HL-60/S4 treated with retinoic acid at 250 ng/mL for 4 days and 3 days (cell line): ENCODE measurements at regions not wholly inside any gene's neighbourhood (a gene's known extent, or its start where the extent isn't known, plus 50 kb on each side); places are given as distances from the start of the nearest gene placed in this dataset.

Experiments
- in situ Hi-C: fragments of 300-500 bp; cut with MboI; formaldehyde crosslinking; loops from 2 replicates; pipeline ENCODE4 v1.7.0; 2022; ENCODE audit warnings: low sequenced_read_pairs

DNA sequence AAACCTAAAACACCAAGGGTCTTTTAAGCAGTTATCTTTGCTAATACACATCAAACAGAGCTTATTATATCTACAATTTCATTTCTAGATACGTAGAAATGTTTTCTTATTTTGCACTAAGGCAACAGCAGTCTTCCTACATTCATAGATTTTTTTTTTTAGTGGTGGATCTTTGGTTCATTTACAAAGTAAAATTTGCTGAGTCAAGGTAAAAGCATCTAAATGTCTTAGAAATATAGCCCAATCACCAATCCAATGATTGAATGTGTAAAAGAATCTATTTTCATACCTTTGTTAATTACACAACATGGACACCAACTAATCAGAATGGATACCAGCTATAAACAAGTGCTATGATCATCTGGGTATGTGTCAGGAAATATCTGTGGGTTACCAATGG is 272.2 kb upstream of the TMPO start:
- in situ Hi-C loops: no loop called here

DNA sequence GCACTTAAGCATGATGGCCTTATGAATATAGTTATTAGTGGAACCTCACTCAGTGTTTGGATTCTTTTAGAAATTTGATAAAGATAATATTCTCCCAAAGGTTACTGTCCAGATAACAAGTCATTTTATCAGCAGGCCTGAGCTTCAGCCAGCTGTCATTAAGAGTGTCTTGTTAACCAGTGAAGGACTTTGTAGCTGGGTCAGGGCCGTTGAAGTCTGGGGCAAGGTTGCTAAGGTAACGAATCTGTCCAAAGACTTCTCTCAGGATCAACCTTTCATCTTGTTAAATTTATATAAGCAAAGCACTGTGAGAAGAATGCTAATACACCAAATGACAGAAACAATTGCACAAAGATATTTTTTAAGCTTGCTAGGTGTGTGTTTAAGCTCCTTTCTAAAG is 271.3 kb upstream of the TMPO start:
- in situ Hi-C loops: no loop called here

DNA sequence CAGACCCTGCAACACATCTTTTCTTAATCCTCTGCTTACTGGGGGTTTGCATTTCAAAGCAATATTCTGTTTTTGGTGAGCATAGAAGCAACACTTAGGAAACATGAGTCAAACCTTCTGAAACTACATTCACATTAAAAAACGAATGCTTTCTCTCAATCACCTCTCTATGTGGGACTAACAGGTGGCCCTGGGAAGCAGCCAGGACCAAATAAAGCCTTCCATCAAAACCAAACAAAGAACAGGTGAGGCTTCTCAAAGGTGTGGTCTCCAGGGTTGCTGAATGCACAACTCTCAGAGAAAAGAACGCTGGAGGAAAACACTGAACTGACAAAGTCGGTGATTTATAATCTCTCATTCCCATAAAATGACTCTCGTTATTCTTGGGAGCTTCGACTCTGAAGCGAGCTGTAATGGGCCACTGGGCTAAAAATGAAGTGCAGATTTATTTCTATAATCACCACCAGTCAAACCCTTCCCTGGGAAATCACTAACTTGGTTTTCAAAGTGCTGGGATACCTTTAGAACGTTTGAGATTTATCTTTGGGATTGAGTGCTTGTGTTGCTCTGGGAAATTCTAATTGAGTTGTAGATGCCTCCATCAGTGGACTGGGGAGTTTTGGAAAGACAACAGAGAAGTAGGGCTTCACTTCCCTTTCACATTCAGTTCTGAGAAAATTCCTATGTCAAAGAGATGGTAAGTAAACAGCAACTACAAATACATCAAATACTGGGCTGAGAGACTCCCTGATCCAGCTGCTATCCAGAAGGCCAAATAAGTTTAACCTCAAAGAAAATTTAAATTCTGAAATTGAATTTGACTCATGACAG is 262.0 kb upstream of the TMPO start:
- in situ Hi-C loops: no loop called here

DNA sequence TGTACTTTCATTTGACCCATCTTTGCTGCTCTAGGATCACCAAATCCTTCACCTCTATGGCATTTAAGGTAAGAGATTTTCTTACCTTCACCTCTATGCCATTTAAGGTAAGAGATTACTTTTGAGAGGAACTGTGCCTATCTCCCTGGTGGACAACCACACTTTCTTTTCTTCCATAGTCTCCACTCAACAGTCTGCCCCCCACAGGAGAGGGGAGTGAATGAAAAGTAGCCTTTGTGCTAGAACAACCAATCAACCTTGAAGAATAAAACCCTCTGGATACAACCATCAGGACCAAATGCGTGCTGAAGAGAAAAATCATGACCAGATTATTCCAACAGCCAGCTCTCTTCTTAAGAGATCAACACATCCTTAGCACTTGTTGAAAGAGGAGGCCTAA is 258.6 kb upstream of the TMPO start:
- in situ Hi-C loops: no loop called here

DNA sequence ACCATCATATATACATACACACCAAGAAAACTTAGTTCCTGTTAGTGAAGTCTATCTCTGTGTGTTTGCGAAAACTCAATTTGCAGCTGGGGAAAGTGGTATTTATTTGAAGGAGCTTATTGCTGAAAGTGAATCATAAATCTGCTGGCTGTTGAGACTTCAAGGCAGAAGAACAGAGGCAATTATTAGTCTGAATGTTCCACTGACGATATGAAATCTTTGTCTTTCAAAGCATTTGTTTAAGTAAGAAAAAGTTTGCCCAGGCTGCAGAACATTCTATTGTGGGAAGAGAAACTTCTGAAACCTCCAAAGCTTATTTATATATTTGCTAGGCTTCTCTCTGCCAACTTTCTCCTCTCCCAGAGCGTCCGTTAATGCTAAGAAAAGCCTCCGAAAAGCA is 255.7 kb upstream of the TMPO start:
- in situ Hi-C loops: no loop called here

- in situ Hi-C loops: no loop called here
Observed at GRCh38 chr12:98260276-98260675, 255.1 kb upstream of the TMPO start.

DNA sequence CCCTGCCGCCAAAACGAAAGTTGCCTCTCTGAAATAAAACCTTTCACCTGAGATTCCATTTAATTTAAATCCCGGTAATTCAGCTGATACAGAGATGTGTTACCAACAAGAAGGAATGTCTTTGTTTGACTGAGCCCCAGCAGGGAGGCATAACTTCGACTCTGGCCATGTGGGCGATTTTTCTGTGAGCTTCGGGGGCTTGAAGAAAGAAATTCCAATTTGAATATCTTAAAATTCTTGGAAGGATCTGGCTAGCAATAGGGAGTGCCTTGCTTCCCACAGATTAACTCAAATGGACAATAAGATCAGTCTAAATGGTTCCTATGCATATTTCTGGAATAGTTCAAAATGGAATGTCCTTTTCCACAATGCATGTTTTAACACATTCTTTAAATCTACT is 252.5 kb upstream of the TMPO start:
- in situ Hi-C loops: no loop called here

DNA sequence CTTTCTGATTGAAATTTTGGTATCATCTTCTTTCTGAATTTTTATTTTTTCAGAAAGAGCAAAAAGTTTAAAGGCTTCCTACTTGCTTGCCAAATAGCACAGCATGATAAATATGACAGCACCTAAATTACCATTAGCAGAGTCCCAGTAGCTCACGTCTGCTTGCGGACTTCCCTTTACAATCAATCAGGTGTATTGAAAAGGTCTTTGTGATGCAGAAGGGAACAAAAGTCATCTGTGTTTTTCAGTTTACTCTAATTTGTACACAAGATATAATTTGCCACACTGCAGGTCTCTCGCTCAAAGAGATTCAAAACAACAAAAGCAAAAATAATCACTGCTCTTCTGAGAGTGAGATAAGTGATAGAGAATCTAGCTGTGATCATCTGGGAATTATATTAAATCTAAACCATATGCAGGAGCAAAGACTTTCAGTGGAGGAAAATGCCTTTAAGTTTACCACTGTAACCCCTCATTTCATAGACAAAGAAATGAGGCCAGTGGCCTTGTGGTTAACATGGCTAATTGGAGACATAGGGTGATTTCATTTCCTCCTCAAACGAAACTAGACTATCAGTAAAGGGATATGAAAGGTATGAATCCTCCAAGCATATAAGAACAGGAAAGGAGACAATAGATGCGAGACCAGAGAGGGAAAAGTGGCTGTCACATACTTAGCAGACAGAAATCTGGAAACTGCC is 240.8 kb upstream of the TMPO start:
- in situ Hi-C loops: no loop called here

DNA sequence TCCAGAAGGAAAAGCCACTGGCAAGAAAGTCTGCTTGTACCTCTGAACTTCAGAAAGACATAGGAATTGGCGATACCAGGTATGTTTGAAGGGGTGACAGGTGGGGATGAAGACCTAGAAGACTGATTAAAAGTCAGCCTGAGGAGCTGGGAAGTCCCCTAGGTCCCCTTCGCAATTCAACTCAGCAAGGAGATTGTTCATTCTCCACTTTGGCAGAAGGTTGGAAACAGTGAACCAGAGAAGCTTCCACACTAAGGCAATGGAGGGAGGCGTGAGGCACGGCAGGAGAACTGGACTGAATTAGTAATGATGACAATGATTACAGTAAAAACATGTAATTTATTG is 240.3 kb upstream of the TMPO start:
- in situ Hi-C loops: no loop called here

- in situ Hi-C loops: no loop called here
Observed at GRCh38 chr12:98280152-98280551, 235.2 kb upstream of the TMPO start.

GRCh38 chr12:98280621-98281020 is 234.8 kb upstream of the TMPO start:
- in situ Hi-C loops: no loop called here

- in situ Hi-C loops: no loop called here
Observed at GRCh38 chr12:98291828-98292227, 223.6 kb upstream of the TMPO start.

DNA sequence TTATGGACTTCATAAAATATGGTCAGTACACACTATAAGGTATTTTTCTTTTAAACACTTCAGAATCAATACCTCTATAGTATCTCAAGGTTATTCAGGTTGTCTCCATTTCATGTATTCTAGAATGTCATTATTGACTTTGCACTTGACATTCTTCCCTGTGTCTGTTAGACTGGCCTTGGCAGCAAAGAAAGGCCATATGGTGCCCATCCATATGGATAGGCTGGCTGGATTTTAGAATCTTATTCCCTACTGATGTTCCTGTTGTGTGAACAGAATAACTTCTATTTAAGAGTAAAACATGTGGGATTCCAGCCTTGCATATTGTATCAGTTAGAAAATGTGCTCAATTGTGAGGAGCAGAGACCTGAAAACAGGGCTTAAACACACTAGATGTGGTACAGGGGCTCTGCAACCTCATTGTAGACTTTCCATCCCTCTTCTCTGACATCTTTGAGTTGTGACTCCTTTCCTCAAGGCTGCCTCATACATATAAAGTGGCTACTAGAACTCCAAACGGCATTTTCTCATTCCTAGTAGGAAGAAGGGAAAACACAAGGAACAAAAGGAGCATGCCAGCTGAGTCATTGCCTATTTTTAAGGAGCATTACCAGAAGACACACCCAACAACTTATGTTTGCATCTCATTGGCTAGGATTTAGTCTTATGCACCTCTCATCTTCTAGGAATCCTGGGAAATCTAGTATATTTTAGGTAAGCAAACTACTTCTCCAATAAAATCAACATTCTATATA is 221.2 kb upstream of the TMPO start:
- in situ Hi-C loops: no loop called here

GRCh38 chr12:98295681-98296080 is 219.7 kb upstream of the TMPO start:
- in situ Hi-C loops: no loop called here

- in situ Hi-C loops: no loop called here
Observed at GRCh38 chr12:98296462-98297079, 218.8 kb upstream of the TMPO start.

GRCh38 chr12:98297538-98297937 is 217.9 kb upstream of the TMPO start:
- in situ Hi-C loops: no loop called here

GRCh38 chr12:98308141-98308540 is 207.2 kb upstream of the TMPO start:
- in situ Hi-C loops: no loop called here

DNA sequence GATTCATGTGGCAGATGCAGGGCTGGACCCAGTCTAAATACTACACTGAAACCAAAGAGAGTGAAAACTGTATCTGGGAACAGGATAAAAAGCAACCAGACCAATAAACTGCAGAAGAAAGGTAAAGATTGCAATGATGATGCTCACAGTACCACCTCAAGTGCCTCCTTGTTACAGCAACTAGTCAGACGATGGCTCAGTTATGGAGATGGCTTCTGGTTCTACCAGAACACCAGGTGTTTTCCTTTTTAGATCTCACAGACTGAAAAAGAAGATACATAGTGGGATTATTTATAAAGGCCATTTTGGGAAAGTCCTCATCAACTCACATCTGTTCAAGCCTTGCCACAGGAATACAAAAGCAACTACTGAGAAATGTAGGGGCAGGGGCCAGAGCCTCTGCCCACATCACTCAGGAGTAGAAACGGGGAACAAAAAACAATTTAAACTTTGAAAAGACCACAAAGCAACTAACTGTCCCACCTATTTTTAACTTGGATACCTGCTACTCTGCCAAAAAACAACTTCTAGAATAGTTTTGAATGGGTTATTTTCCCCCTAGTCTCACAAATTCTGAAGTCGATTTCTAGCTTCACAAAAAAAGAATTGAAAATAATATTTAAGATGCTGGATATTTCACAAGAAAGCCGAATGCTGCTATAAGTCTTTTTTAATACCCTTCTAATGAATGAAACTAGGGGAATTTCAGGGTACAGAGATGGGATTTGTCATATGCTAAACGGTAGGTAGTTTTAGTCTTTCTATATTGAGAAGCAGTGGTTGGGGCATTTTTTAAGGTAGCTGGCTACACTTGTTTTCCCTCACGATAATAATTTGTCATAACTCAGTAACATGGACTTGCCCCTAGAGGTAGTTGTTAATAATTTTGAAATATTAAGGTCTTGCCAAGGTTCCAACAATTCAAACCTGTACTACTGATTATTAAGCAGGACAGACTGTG is 197.2 kb upstream of the TMPO start:
- in situ Hi-C loops: no loop called here

- in situ Hi-C loops: no loop called here
Observed at GRCh38 chr12:98319716-98320425, 195.5 kb upstream of the TMPO start.

DNA sequence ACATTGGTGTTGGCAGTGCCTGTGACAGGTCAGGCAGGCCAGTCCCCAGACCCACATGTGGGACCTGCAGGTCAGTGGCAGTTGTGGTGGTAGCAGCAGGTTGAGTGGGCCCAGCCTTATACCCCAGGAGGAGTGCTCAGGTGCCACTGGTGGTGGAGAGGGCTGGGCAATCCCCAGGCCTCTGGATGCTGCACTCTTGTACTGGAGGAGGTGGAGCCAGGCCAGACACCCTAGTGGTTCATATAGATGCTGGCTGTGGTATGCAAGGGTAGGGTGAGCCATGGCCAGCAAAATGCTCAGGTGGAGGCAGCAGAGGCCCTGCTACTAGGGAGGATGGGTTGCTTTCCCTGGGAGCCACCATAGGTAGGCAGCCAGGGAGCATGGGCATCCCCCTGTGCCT is 190.4 kb upstream of the TMPO start:
- in situ Hi-C loops: no loop called here
